HL-60 (cell line): ENCODE measurements at regions not wholly inside any gene's neighbourhood (a gene's known extent, or its start where the extent isn't known, plus 50 kb on each side); places are given as distances from the start of the nearest gene placed in this dataset.

Experiments
- CTCF ChIP-seq: IDR thresholded peaks from one replicate; pipeline ENCODE4 v1.5.1; 2011; ENCODE audit warnings: low read length, control low read depth, inconsistent platforms; ENCODE audit not compliant: insufficient read depth
- POLR2AphosphoS5 ChIP-seq: IDR thresholded peaks from 2 replicates; pipeline ENCODE4 v1.6.1; 2012; ENCODE audit warnings: low read depth
- REST ChIP-seq: IDR thresholded peaks from 2 replicates; pipeline ENCODE4 v1.6.1; 2012; ENCODE audit warnings: low read depth; ENCODE audit not compliant: insufficient replicate concordance

GRCh38 chr1:29394521-29395225 is 158.4 kb downstream of the PTPRU start:
- TF ChIP-seq CTCF, result no peak
- TF ChIP-seq POLR2AphosphoS5, result no peak
- no peak for TF ChIP-seq REST
